KG1 (cell line): ENCODE measurements at regions not wholly inside any gene's neighbourhood (a gene's known extent, or its start where the extent isn't known, plus 50 kb on each side); places are given as distances from the start of the nearest gene placed in this dataset.

Experiments
- DNase-seq: peaks from one replicate; lab custom pipeline; 2025; lab: John Stamatoyannopoulos, UW

DNA sequence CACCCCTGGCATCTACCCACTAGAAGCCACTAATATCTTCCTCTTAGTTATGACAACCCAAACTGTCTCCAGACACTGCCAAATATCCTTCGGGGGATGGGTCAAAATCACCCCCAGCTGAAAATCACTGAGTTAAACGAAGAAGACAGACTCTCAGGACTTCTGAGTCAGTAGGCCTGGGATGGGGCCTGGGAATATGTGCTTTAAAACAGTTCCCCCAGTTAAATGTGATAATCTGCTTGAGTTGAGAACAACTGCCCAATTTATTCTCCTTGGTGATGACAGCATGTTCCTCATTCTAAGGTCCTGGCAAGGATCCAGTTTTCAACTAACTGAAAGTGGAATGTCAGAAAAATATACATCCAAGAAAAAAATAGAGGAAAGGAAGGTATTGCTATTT lies 52.4 kb downstream of the CBLL2 start:
- no peak for DNase-seq

GRCh38 chrX:22329783-22330182 lies 57.1 kb downstream of the CBLL2 start:
- DNase-seq, result no peak

GRCh38 chrX:22338740-22339139 lies 66.0 kb downstream of the CBLL2 start:
- no peak for DNase-seq

- no peak for DNase-seq
Observed at GRCh38 chrX:22339459-22339858, 66.7 kb downstream of the CBLL2 start.

GRCh38 chrX:22340022-22340616 lies 67.4 kb downstream of the CBLL2 start:
- no peak for DNase-seq

GRCh38 chrX:22343192-22343591 lies 70.5 kb downstream of the CBLL2 start:
- DNase-seq, result no peak

DNA sequence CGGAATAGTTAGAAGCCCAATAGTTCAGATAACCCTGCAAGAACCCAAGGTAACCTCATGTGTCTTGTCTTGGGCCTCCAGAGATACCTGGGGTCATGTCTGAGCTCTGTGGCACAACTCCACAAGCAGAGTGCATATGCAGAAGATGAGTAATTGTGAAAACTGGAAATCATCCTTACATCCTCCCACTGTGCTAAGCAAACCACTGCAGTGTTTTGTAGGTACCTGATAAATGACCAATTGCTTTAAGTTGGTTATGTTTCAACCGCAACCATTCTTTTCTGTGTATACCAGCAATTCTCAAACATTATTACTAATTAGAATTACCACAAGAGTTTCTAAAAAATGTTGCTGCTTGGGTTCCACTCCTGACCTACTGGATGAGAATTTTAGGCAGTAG lies 73.2 kb downstream of the CBLL2 start:
- DNase-seq, result no peak

GRCh38 chrX:22347491-22347890 lies 74.8 kb downstream of the CBLL2 start:
- no peak for DNase-seq

DNA sequence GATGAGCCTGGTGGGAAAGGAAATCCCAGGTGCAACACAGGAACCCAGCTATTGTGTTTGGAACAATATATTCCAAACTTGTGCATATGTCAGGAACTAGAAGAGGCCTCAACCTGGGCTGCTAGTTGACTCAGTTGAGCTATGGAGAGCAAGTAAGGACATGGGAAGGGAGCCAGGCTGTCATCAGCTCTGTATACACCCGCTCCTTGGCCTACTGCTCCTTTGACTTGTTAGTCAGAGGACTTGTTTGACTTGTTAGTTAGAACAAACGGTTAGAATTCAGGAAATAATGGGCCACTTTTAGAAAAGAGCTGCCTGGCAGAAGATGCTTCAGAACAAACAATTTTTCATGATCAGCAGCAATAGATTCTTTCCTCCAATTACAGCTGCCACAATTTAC lies 76.4 kb downstream of the CBLL2 start:
- DNase-seq, result no peak

GRCh38 chrX:22351076-22351475 lies 78.4 kb downstream of the CBLL2 start:
- no peak for DNase-seq

GRCh38 chrX:22351966-22352365 lies 79.3 kb downstream of the CBLL2 start:
- DNase-seq, result no peak

DNA sequence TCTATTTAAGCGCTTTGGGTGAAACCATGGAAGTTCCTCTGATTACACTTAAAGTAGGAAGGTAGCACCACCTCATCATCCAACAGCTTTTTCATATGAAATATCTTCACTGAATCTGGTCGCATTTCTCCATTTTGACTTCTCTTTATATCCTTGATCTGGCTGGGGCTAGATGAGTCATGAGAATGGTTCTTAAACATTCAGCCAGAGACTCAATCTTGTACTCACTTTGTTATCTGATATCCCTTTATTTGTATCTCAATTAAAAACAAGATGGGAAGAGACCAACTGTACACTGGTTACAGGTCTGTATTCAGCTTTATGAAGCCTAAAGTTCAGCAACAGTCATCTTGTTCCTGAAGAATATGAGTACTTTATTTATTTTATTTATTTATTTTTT lies 84.9 kb downstream of the CBLL2 start:
- no peak for DNase-seq

DNA sequence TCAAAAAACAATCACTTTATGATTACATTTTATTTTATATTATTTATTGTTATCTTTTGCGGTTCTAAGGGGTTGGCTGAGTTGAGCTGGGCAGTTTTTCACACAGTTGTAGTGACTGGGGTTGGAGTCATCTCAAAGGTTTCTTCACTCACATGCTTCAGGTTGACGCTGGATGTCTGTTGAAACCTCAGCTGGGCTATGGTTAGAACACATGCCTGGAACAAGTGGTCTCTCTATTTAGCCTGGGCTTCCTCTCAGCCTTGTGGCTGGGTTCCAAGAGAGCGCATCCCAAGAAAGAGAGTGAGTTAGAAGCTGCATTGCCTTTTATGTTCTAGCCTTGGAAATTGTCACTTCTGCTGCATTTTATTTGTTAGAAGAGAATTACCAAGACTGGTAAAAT lies 87.4 kb downstream of the CBLL2 start:
- DNase-seq, result no peak

DNA sequence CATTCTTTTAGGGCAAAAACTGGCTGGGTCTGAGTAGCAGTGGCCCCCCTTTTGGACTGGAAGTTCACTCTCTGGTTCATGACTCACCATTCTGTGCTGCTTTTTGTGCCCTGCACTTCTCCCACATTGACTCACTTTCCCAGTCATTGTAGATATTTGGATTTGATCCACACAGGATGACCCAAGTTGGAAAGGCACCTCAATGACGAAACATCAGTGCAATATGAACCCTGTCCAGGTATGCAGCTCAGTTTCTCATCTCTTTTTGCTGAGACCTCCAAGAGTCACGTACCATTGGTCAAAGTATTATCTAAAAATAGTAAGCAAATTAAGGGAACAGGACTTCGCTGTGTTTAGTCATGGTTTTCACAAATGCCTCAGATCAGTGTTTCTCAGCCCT lies 92.7 kb downstream of the CBLL2 start:
- DNase-seq, result no peak

GRCh38 chrX:22366166-22366702 lies 93.5 kb downstream of the CBLL2 start:
- DNase-seq, result no peak

GRCh38 chrX:22366906-22367305 lies 94.2 kb downstream of the CBLL2 start:
- no peak for DNase-seq

- DNase-seq, result no peak
Observed at GRCh38 chrX:22373094-22373493, 100.4 kb downstream of the CBLL2 start.

GRCh38 chrX:22373766-22374165 lies 101.1 kb downstream of the CBLL2 start:
- no peak for DNase-seq

- no peak for DNase-seq
Observed at GRCh38 chrX:22376369-22376768, 103.7 kb downstream of the CBLL2 start.

DNA sequence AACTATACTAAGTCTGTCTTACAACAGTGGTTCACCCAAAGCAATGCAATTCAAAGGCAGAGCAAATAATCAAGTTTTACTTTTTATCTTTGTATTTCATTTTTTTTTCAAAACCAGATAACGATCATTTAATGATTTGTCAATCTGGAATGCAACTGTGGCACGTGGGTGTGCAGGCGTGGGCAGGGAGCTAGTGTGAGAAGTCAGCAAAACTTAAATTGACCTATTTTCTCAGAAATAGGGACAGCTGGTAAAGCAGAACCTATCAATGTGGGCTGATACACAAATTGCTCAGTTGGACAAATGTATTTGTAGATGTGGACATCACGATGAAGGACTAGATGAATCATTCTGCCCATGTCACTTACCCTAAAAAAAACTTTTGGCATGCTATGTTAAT lies 105.6 kb downstream of the CBLL2 start:
- DNase-seq, result no peak

GRCh38 chrX:22383988-22384387 lies 111.3 kb downstream of the CBLL2 start:
- no peak for DNase-seq

- no peak for DNase-seq
Observed at GRCh38 chrX:22389556-22390179, 117.0 kb downstream of the CBLL2 start.

- DNase-seq, result no peak
Observed at GRCh38 chrX:22392133-22392948, 119.6 kb downstream of the CBLL2 start.
